ENCODE measurements at regions not wholly inside any gene's neighbourhood (a gene's known extent, or its start where the extent isn't known, plus 50 kb on each side); places are given as distances from the start of the nearest gene placed in this dataset.

GRCh38 chr11:31883435-31883834 is 72.3 kb upstream of the PAX6 start:
- Histone ChIP-seq H3K27ac (ENCODE audit: low read length, poor library complexity, severe bottlenecking) (no peak overlapping the region), H2BK15ac (ENCODE audit: low read depth, poor library complexity, severe bottlenecking) (no peak overlapping the region), H3K4ac (ENCODE audit: low read depth in 1 of 2, low read length in 2 of 2) (no peak overlapping the region), H4K91ac (ENCODE audit: low read length) (no peak overlapping the region), H2AFZ (ENCODE audit: low read depth, low read length) (no peak overlapping the region), H3K23ac (ENCODE audit: low read length in 2 of 2) (no peak overlapping the region), H3K4me3 (ENCODE audit: insufficient read depth in 1 of 2, low read depth in 1 of 2, low read length in 2 of 2) (no peak overlapping the region), H2BK12ac (ENCODE audit: low read length in 2 of 2) (no peak overlapping the region), H3K9ac (ENCODE audit: low read length) (no peak overlapping the region), H3K18ac (ENCODE audit: low read depth in 1 of 2, low read length in 2 of 2) (no peak overlapping the region), H3K4me2 (ENCODE audit: low read length, poor library complexity, severe bottlenecking) (no peak overlapping the region), H3K9me3 (ENCODE audit: control insufficient read depth, low read length) (no peaks in the 10 kb centered on the region), H2AK5ac (ENCODE audit: low read length, severe bottlenecking) (no peak overlapping the region), H3K36me3 (ENCODE audit: control insufficient read depth in 1 of 2, insufficient read depth in 2 of 2, low read depth in 1 of 2, low read length in 2 of 2) (no peaks in the 10 kb centered on the region), H3K79me1 (replicated peaks; ENCODE audit: low read length, poor library complexity, severe bottlenecking) (no peaks in the 10 kb centered on the region), H3K14ac (ENCODE audit: low read length in 2 of 2) (no peak overlapping the region), H2BK120ac (ENCODE audit: low read depth, low read length) (no peak overlapping the region), H2BK5ac (ENCODE audit: low read depth, low read length, poor library complexity, severe bottlenecking) (no peak overlapping the region), H4K8ac (ENCODE audit: low read length) (no peak overlapping the region), H3K27me3 (ENCODE audit: control insufficient read depth in 1 of 2, insufficient read depth in 1 of 2, low read length in 2 of 2) (peaks cover 12 to 23% of the 10 kb centered on the region in 2 experiments), H3K4me1 (ENCODE audit: control insufficient read depth, insufficient read depth, low read depth, low read length) (peaks cover 3% of the 10 kb centered on the region)
- 73% methylated on average over 1 of the region's 3 CpGs for WGBS
- DNase-seq, result no peak

- Histone ChIP-seq H3K27me3 (ENCODE audit: control insufficient read depth in 1 of 2, insufficient read depth in 1 of 2, low read length in 2 of 2) (peaks cover 15 to 27% of the 10 kb centered on the region in 2 experiments), H2BK5ac (ENCODE audit: low read depth, low read length, poor library complexity, severe bottlenecking) (no peak overlapping the region), H3K23ac (ENCODE audit: low read length in 2 of 2) (no peak overlapping the region), H3K4me2 (ENCODE audit: low read length, poor library complexity, severe bottlenecking) (no peak overlapping the region), H3K4ac (ENCODE audit: low read depth in 1 of 2, low read length in 2 of 2) (no peak overlapping the region), H3K4me3 (ENCODE audit: insufficient read depth in 1 of 2, low read depth in 1 of 2, low read length in 2 of 2) (no peak overlapping the region), H3K36me3 (ENCODE audit: control insufficient read depth in 1 of 2, insufficient read depth in 2 of 2, low read depth in 1 of 2, low read length in 2 of 2) (no peaks in the 10 kb centered on the region), H4K91ac (ENCODE audit: low read length) (no peak overlapping the region), H3K79me1 (replicated peaks; ENCODE audit: low read length, poor library complexity, severe bottlenecking) (no peaks in the 10 kb centered on the region), H2BK15ac (ENCODE audit: low read depth, poor library complexity, severe bottlenecking) (no peak overlapping the region), H3K4me1 (ENCODE audit: control insufficient read depth, insufficient read depth, low read depth, low read length) (peaks cover 3% of the 10 kb centered on the region), H3K9me3 (ENCODE audit: control insufficient read depth, low read length) (no peaks in the 10 kb centered on the region), H3K9ac (ENCODE audit: low read length) (no peak overlapping the region), H3K18ac (ENCODE audit: low read depth in 1 of 2, low read length in 2 of 2) (no peak overlapping the region), H2AK5ac (ENCODE audit: low read length, severe bottlenecking) (no peak overlapping the region), H4K8ac (ENCODE audit: low read length) (no peak overlapping the region), H3K14ac (ENCODE audit: low read length in 2 of 2) (no peak overlapping the region), H2AFZ (ENCODE audit: low read depth, low read length) (no peak overlapping the region), H2BK120ac (ENCODE audit: low read depth, low read length) (no peak overlapping the region), H3K27ac (ENCODE audit: low read length, poor library complexity, severe bottlenecking) (no peak overlapping the region), H2BK12ac (ENCODE audit: low read length in 2 of 2) (no peak overlapping the region)
- DNase-seq, result no peak
- WGBS, result 25% methylated on average over 5 of the region's 5 CpGs
These were observed 71.8 kb upstream of the PAX6 start for GRCh38 chr11:31882951-31883392.

DNA sequence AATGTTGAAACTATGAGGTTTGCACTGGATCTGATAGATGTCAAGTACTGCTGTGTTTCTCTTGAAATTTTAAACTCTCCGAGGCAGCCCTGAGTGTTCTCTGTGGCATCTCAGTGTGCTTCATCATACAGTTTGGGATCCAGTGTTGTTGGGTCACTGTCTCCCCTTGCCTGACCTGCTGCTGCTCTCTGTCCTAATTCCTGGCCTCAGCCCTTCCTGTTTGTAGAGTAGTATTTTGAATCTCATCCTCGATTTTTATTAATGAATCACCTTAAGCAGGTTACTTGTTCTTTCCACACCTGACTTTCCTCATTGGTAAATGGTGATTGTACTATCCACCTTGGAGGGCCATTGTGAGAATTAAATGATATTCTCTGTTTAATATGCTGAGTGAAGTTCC is 70.7 kb upstream of the PAX6 start:
- H3K27ac ChIP-seq (ENCODE audit: low read length, poor library complexity, severe bottlenecking), result no peak overlapping the region
- H2AK5ac ChIP-seq (ENCODE audit: low read length, severe bottlenecking), result no peak overlapping the region
- no peak overlapping the region for H4K8ac ChIP-seq (ENCODE audit: low read length)
- WGBS, result 76% methylated on average over 1 of the region's 2 CpGs
- no peak overlapping the region for H2AFZ ChIP-seq (ENCODE audit: low read depth, low read length)
- H3K4me3 ChIP-seq (ENCODE audit: insufficient read depth in 1 of 2, low read depth in 1 of 2, low read length in 2 of 2), result no peak overlapping the region
- no peaks in the 10 kb centered on the region for H3K36me3 ChIP-seq (ENCODE audit: control insufficient read depth in 1 of 2, insufficient read depth in 2 of 2, low read depth in 1 of 2, low read length in 2 of 2)
- H3K4ac ChIP-seq (ENCODE audit: low read depth in 1 of 2, low read length in 2 of 2), result no peak overlapping the region
- no peaks in the 10 kb centered on the region for H3K9me3 ChIP-seq (ENCODE audit: control insufficient read depth, low read length)
- no peak overlapping the region for H2BK5ac ChIP-seq (ENCODE audit: low read depth, low read length, poor library complexity, severe bottlenecking)
- H3K18ac ChIP-seq (ENCODE audit: low read depth in 1 of 2, low read length in 2 of 2), result no peak overlapping the region
- H3K27me3 ChIP-seq (ENCODE audit: control insufficient read depth in 1 of 2, insufficient read depth in 1 of 2, low read length in 2 of 2), result peaks cover 19 to 37% of the 10 kb centered on the region in 2 experiments
- DNase-seq, result no peak
- no peak overlapping the region for H2BK12ac ChIP-seq (ENCODE audit: low read length in 2 of 2)
- no peak overlapping the region for H3K14ac ChIP-seq (ENCODE audit: low read length in 2 of 2)
- no peak overlapping the region for H2BK120ac ChIP-seq (ENCODE audit: low read depth, low read length)
- no peak overlapping the region for H3K9ac ChIP-seq (ENCODE audit: low read length)
- peaks cover 3% of the 10 kb centered on the region for H3K4me1 ChIP-seq (ENCODE audit: control insufficient read depth, insufficient read depth, low read depth, low read length)
- H3K4me2 ChIP-seq (ENCODE audit: low read length, poor library complexity, severe bottlenecking), result no peak overlapping the region
- no peak overlapping the region for H3K23ac ChIP-seq (ENCODE audit: low read length in 2 of 2)
- no peaks in the 10 kb centered on the region for H3K79me1 ChIP-seq (replicated peaks; ENCODE audit: low read length, poor library complexity, severe bottlenecking)
- no peak overlapping the region for H2BK15ac ChIP-seq (ENCODE audit: low read depth, poor library complexity, severe bottlenecking)
- H4K91ac ChIP-seq (ENCODE audit: low read length), result no peak overlapping the region

DNA sequence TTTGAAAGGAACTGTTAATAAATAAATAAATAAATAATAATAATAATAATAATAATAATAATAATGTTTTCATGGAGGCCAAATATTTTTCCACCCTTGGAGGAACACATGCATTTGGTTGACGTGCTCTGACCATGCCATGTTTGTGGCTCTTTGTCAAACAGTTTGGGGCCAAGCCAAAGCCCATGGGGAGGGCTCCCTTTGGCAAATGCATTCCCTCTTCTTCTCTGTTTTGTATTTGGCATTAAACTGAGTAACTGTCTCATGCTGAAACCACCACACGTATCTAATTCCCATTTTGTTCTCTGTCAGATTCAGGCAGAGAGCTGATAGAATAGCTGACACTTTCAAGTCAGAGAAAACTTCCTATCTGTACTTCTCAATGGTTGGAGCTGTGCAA is 68.6 kb upstream of the PAX6 start:
- Histone ChIP-seq H2BK120ac (ENCODE audit: low read depth, low read length) (no peak overlapping the region), H2AFZ (ENCODE audit: low read depth, low read length) (no peak overlapping the region), H3K14ac (ENCODE audit: low read length in 2 of 2) (no peak overlapping the region), H3K36me3 (ENCODE audit: control insufficient read depth in 1 of 2, insufficient read depth in 2 of 2, low read depth in 1 of 2, low read length in 2 of 2) (no peaks in the 10 kb centered on the region), H3K9me3 (ENCODE audit: control insufficient read depth, low read length) (no peaks in the 10 kb centered on the region), H4K8ac (ENCODE audit: low read length) (no peak overlapping the region), H2BK12ac (ENCODE audit: low read length in 2 of 2) (no peak overlapping the region), H3K27me3 (ENCODE audit: control insufficient read depth in 1 of 2, insufficient read depth in 1 of 2, low read length in 2 of 2) (peaks cover 36 to 43% of the 10 kb centered on the region in 2 experiments), H3K23ac (ENCODE audit: low read length in 2 of 2) (no peak overlapping the region), H3K79me1 (replicated peaks; ENCODE audit: low read length, poor library complexity, severe bottlenecking) (no peaks in the 10 kb centered on the region), H3K4me3 (ENCODE audit: insufficient read depth in 1 of 2, low read depth in 1 of 2, low read length in 2 of 2) (no peak overlapping the region), H2BK15ac (ENCODE audit: low read depth, poor library complexity, severe bottlenecking) (no peak overlapping the region), H2BK5ac (ENCODE audit: low read depth, low read length, poor library complexity, severe bottlenecking) (no peak overlapping the region), H3K4ac (ENCODE audit: low read depth in 1 of 2, low read length in 2 of 2) (no peak overlapping the region), H3K18ac (ENCODE audit: low read depth in 1 of 2, low read length in 2 of 2) (no peak overlapping the region), H4K91ac (ENCODE audit: low read length) (no peak overlapping the region), H3K4me1 (ENCODE audit: control insufficient read depth, insufficient read depth, low read depth, low read length) (peaks cover 3% of the 10 kb centered on the region), H3K4me2 (ENCODE audit: low read length, poor library complexity, severe bottlenecking) (no peak overlapping the region), H3K9ac (ENCODE audit: low read length) (no peak overlapping the region), H3K27ac (ENCODE audit: low read length, poor library complexity, severe bottlenecking) (no peak overlapping the region), H2AK5ac (ENCODE audit: low read length, severe bottlenecking) (no peak overlapping the region)
- WGBS, result 67% methylated on average over 1 of the region's 2 CpGs
- no peak for DNase-seq
